GM12875 (cell line): ENCODE measurements at regions not wholly inside any gene's neighbourhood (a gene's known extent, or its start where the extent isn't known, plus 50 kb on each side); places are given as distances from the start of the nearest gene placed in this dataset.
"Not testable (repeated sequence)": the region's sequence is repeated elsewhere in the genome, so short reads cannot be mapped to it uniquely, and the experiment has no call there.

Source experiments
- H3K4me3 ChIP-seq: one replicate; pipeline ENCODE4 v1.5.1; 2011; ENCODE audit warnings: low read depth, low read length, control low read depth
- CTCF ChIP-seq: IDR thresholded peaks from 2 replicates; pipeline ENCODE4 v1.5.1; 2011; ENCODE audit warnings: low read depth, mild to moderate bottlenecking, control low read depth, inconsistent platforms, low read length, moderate library complexity, borderline replicate concordance; ENCODE audit not compliant: insufficient read depth

- no peak for TF ChIP-seq CTCF
- no peak overlapping the region for H3K4me3 ChIP-seq
Observed at GRCh38 chr13:24982333-24982999, 113.5 kb upstream of the PABPC3 start.

GRCh38 chr13:24983094-24983493 lies 112.8 kb upstream of the PABPC3 start:
- no peak for TF ChIP-seq CTCF
- no peak overlapping the region for H3K4me3 ChIP-seq

DNA sequence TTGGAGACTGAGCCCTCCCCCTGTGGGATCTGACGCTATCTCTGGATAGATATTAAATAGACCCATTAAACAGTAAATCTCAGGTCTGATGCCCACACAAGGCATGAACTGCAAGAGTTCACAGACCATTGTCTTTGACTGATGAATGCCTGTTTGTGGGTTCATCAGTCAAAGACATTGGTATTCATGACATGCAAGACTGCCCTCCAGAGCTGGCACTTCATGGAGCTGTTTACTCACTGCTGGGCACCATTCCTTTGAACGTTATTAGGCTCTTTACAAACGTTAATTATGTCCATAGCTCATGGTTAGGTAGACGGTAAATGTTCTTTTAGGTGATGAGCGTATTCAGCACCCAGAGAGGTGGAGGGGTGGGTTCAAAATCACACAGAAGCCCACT lies 111.8 kb upstream of the PABPC3 start:
- H3K4me3 ChIP-seq = no peak overlapping the region
- TF ChIP-seq CTCF = no peak

DNA sequence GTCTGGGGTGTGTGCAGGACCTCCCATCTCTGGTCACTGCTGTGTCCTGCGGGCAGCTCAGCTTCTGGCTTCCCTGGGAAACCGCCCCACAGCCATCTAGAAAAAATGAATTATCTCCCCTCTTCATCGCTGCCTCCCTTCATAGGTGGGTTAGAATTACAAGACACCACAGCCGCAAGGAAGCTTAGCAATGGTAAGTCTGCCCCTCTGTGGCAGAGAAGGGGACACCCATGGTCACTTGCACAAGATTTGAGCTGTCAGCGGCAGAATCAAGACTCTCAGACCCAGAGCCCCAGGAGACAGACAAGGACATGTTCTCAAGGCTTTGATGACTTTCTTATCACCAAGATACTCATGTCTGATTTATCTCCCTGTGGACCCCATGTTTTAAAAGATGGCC lies 110.8 kb upstream of the PABPC3 start:
- TF ChIP-seq CTCF = peak; percentile 25; the same call in 1 of the 2 replicates
- no peak overlapping the region for H3K4me3 ChIP-seq

GRCh38 chr13:24985896-24986295 lies 110.0 kb upstream of the PABPC3 start:
- H3K4me3 ChIP-seq = no peak overlapping the region
- no peak for TF ChIP-seq CTCF

- TF ChIP-seq CTCF = no peak
- H3K4me3 ChIP-seq = no peak overlapping the region
Observed at GRCh38 chr13:24986826-24987225, 109.1 kb upstream of the PABPC3 start.

DNA sequence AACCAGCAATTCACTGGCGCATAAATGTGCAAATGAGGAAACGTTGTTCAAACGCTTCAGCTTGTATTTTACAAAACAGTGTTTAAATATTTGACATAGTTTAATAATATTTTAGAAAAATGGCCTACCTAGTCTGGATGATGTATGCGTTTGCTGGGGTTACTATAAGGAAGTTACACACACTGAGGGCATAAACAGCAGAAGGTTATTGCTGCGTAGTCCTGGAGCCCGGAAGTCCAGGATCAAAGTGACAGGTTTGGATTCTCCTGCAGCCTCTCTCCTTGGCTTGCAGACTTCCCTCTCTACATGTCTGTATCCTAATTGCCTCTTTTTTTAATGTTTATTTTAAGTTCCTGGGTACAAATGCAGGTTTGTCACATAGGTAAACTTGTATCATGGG lies 106.0 kb upstream of the PABPC3 start:
- not testable (repeated sequence) for H3K4me3 ChIP-seq

- H3K4me3 ChIP-seq = not testable (repeated sequence)
Observed at GRCh38 chr13:24992946-24993345, 103.0 kb upstream of the PABPC3 start.
